ENCODE measurements at regions not wholly inside any gene's neighbourhood (a gene's known extent, or its start where the extent isn't known, plus 50 kb on each side); places are given as distances from the start of the nearest gene placed in this dataset.

GRCh38 chr13:53150568-53150967, 122.0 kb downstream of the OLFM4 start:
- DNase-seq: no peak

GRCh38 chr13:53151336-53152056, 122.9 kb downstream of the OLFM4 start:
- DNase-seq: peak in 10 of 14 donors; percentile 4 to 32 (median 24)

- no peak for DNase-seq
Measured at GRCh38 chr13:53152057-53152421, 123.4 kb downstream of the OLFM4 start.

- no peak for DNase-seq
Measured at GRCh38 chr13:53158201-53158600, 129.6 kb downstream of the OLFM4 start.

GRCh38 chr13:53159431-53159830, 130.8 kb downstream of the OLFM4 start:
- no peak for DNase-seq

GRCh38 chr13:53160211-53160610, 131.6 kb downstream of the OLFM4 start:
- no peak for DNase-seq

- no peak for DNase-seq
Measured at GRCh38 chr13:53161251-53161650, 132.6 kb downstream of the OLFM4 start.

- no peak for DNase-seq
Measured at GRCh38 chr13:53165261-53165660, 136.6 kb downstream of the OLFM4 start.

- no peak for DNase-seq
Measured at GRCh38 chr13:53167561-53167960, 138.9 kb downstream of the OLFM4 start.

- no peak for DNase-seq
Measured at GRCh38 chr13:53170910-53171309, 142.3 kb downstream of the OLFM4 start.

GRCh38 chr13:53174545-53174944, 145.9 kb downstream of the OLFM4 start:
- no peak for DNase-seq

- DNase-seq: no peak
Measured at GRCh38 chr13:53180684-53181083, 152.1 kb downstream of the OLFM4 start.

GRCh38 chr13:53182724-53183123, 154.1 kb downstream of the OLFM4 start:
- no peak for DNase-seq

- DNase-seq: no peak
Measured at GRCh38 chr13:53188120-53188519, 159.5 kb downstream of the OLFM4 start.

GRCh38 chr13:53189162-53189561, 160.5 kb downstream of the OLFM4 start:
- no peak for DNase-seq

GRCh38 chr13:53191091-53191490, 162.5 kb downstream of the OLFM4 start:
- DNase-seq: no peak

- no peak for DNase-seq
Measured at GRCh38 chr13:53197424-53197823, 168.8 kb downstream of the OLFM4 start.

- DNase-seq: no peak
Measured at GRCh38 chr13:53198017-53198416, 169.4 kb downstream of the OLFM4 start.

GRCh38 chr13:53198736-53199135, 170.1 kb downstream of the OLFM4 start:
- DNase-seq: no peak

- DNase-seq: no peak
Measured at GRCh38 chr13:53200075-53200474, 171.5 kb downstream of the OLFM4 start.

- DNase-seq: peak in 4 of 14 donors; percentile 1 to 32 (median 10)
Measured at GRCh38 chr13:53200498-53201453, 172.2 kb downstream of the OLFM4 start.

- peak in 2 of 14 donors; percentile 3 to 11 for DNase-seq
Measured at GRCh38 chr13:53201454-53202225, 173.0 kb downstream of the OLFM4 start.

GRCh38 chr13:53204598-53204997, 176.0 kb downstream of the OLFM4 start:
- no peak for DNase-seq
